GM12874 (cell line): ENCODE measurements at regions not wholly inside any gene's neighbourhood (a gene's known extent, or its start where the extent isn't known, plus 50 kb on each side); places are given as distances from the start of the nearest gene placed in this dataset.

Experiments used
- TF ChIP-seq, protein P1 (sequence below): IDR thresholded peaks from 2 replicates; pipeline ENCODE4 v1.5.1; 2011; ENCODE audit warnings: low read depth, mild to moderate bottlenecking, control low read depth, low read length, moderate library complexity; ENCODE audit not compliant: insufficient read depth

DNA sequence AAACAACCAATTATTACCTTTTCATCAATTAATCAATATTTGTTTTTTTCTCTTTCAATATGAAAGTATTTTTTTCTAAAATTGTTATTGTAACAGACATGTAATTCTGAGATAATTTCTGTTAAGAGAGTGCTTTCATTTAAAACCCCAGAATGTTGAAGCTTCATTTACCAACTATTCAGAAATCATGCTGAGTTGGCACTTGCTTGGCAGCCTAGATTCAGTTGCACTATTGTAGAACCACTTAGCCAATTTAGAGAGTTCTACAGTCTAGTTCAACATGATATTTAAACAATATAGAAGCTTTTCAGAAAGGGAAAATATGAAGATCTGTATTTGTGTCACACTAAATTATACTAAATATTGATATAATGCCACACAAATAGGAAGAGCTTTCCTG, 56.1 kb upstream of the NKAIN2 start:
- TF ChIP-seq, protein P1, sequence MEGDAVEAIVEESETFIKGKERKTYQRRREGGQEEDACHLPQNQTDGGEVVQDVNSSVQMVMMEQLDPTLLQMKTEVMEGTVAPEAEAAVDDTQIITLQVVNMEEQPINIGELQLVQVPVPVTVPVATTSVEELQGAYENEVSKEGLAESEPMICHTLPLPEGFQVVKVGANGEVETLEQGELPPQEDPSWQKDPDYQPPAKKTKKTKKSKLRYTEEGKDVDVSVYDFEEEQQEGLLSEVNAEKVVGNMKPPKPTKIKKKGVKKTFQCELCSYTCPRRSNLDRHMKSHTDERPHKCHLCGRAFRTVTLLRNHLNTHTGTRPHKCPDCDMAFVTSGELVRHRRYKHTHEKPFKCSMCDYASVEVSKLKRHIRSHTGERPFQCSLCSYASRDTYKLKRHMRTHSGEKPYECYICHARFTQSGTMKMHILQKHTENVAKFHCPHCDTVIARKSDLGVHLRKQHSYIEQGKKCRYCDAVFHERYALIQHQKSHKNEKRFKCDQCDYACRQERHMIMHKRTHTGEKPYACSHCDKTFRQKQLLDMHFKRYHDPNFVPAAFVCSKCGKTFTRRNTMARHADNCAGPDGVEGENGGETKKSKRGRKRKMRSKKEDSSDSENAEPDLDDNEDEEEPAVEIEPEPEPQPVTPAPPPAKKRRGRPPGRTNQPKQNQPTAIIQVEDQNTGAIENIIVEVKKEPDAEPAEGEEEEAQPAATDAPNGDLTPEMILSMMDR: no peak

DNA sequence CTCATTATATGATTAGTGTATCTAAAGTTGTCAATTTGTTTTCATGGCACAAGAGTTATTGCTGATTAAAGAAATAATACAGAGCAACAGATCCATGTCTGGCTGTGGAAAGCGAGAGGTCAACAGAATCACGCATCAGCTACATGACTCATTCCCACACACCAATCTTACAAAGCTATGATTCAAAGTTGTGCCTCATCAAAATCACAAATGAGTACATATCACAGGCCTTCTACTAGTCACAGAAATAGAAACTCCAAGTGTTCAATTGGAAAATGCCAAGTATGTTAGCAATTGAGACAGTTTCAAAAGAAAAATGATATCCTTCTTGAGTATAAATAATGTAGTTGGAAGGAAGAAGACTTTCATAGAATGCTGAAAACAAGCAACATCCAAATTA, 57.8 kb upstream of the NKAIN2 start:
- TF ChIP-seq, protein P1: no peak

DNA sequence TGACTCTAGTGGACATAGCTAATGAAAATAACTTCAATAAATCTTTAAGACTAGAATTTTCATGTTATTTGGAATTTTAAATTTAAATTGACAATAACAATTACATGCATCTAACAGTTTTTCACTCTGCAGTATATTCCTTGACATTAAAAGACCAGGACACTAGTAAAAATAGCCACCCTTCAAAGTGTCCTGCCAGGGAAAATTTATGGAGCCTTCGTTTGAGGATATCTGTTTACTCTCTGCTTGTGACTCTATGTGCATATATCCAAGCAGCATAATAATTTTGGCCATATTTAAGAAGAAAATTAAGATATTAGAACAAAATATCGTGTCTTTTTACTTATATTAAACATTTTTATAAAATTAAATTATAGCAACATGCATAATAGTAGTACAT, 58.8 kb upstream of the NKAIN2 start:
- TF ChIP-seq, protein P1: no peak

DNA sequence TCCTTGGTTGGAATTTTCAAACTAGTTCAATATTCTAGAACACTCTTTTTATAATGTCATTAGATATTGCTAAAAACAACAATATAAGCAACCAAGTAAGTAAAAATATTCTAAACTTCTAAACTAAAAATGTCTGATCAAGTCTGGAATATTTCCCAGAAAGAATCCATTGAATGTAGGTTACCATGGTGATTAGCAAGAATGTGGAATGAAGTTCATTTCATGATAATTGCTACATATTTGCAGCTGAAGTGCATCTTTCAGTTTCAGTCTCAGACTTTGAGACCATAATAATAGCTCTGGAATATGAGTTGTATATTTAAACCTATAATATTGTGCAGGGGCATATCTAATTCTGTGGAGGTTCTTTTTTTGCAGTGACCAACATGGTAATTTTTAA, 61.0 kb upstream of the NKAIN2 start:
- TF ChIP-seq, protein P1: no peak

DNA sequence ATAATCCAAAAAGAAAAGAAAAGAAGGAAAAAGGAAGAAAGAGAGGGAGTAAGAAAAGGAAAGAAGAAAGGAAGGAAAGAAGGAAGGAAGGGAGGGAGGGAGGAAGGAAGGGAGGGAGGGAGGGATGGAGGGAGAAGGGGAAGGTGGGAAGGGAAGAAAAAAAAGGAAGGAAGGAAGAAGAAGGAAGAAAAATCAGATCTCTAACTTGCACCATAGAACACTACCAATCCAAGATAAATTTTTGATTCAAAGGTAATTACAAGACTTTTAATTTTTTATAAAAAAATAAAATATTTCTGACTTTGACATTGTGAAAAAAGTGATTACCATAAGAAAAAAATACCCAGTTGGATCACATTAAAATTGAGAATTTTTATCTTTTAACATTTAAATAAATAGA, 70.5 kb upstream of the NKAIN2 start:
- TF ChIP-seq, protein P1: no peak

DNA sequence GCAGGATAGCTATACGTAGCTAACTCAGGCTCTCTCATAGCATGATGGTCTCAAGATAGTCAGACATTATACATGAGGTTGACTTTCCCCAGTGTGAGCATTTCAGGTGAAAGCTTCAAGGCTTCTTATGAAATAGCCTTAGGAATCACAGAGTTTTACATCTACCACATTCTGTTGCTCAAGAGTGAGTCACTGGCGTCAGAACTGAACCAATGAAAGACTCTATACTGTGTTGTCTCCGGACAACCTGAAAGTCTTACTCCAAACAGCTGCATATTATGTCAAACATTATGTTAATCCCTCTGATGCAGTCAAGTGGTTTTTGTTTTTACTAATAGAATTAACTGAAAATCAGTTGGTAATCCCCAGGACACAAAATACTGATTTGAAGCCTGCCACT, 79.8 kb upstream of the TRDN start:
- TF ChIP-seq, protein P1: no peak

DNA sequence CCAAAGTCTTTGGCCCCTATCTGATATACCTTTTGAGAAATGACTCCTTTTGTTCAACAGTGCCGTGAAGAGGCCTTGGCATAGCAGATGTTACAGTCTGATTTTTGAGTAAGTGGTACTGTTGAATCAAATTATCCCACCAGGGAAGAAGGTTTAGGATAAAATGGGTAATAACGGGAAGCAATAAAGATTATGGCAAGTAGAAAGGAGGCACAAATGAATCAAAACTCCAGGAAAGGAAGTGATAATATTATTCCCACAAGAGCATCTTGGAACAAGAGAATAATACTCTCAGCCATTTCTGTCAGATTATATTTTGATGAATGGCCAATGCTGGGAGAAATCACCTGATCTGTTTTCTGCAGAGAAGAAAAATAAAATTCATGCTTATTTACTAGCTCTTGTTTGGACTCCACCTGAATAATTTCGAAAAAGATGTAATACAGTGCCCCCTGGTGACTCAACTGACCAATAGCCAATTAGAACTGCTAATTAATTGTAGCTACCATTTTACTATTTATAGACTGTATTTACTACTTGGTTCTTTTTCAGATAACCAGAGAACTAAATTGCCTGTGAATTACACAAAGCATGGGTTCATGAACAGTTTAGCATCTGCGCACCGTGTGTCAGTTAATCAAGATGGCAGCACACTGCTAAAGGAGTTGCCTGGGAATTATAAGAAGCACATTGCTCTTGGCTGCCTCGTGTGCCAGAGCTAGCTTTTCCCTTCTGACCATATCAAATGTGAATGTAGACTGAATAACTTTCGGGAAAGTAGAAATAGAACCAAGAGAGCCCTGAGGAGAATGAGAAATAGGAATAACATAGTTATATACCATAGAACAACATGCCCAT, 78.5 kb upstream of the TRDN start:
- TF ChIP-seq, protein P1: peak; percentile 15; the same call in 1 of the 2 replicates
